ENCODE measurements at regions not wholly inside any gene's neighbourhood (a gene's known extent, or its start where the extent isn't known, plus 50 kb on each side); places are given as distances from the start of the nearest gene placed in this dataset.

GRCh38 chr11:43172477-43172876, 139.3 kb upstream of the API5 start:
- no peak for TF ChIP-seq CTCF (IDR thresholded peaks at IDR 0.05; ENCODE audit: low read depth, low read length, poor library complexity, severe bottlenecking)
- TF ChIP-seq EZH2phosphoT487 (IDR thresholded peaks at IDR 0.05; ENCODE audit: borderline replicate concordance, low read length) = no peak

All from DOHH2 (cell line).